ENCODE measurements at regions not wholly inside any gene's neighbourhood (a gene's known extent, or its start where the extent isn't known, plus 50 kb on each side); places are given as distances from the start of the nearest gene placed in this dataset.

- TF ChIP-seq CTCF (IDR thresholded peaks at IDR 0.05) = no peak
- no peak for TF ChIP-seq GABPA (IDR thresholded peaks at IDR 0.05; ENCODE audit: low read depth)
- TF ChIP-seq EZH2phosphoT487 (IDR thresholded peaks at IDR 0.05; ENCODE audit: borderline replicate concordance, low read depth) = no peak
- TF ChIP-seq USF2 (IDR thresholded peaks at IDR 0.05; ENCODE audit: borderline replicate concordance, low read depth, low read length) = no peak
- no peak for TF ChIP-seq SMC3 (IDR thresholded peaks at IDR 0.05; ENCODE audit: low read depth, low read length)
- no peak for TF ChIP-seq JUND (IDR thresholded peaks at IDR 0.05)
- TF ChIP-seq FOXJ3 (CRISPR knock-in tag; IDR thresholded peaks at IDR 0.05) = no peak
- TF ChIP-seq POLR2AphosphoS5 (IDR thresholded peaks at IDR 0.05; ENCODE audit: low read depth, low read length) = no peak
- no peak for TF ChIP-seq CHD2 (IDR thresholded peaks at IDR 0.05; ENCODE audit: low read length, partially characterized antibody)
- no peak for TF ChIP-seq EP300 (IDR thresholded peaks at IDR 0.05; ENCODE audit: borderline replicate concordance in 1 of 2, low read depth in 1 of 2, low read length in 1 of 2)
- no peak for TF ChIP-seq RFX5 (IDR thresholded peaks at IDR 0.05; ENCODE audit: low read length)
Measured at GRCh38 chr10:112871021-112871420, 79.0 kb upstream of the TCF7L2 start.
